NB4 (cell line): ENCODE measurements at regions not wholly inside any gene's neighbourhood (a gene's known extent, or its start where the extent isn't known, plus 50 kb on each side); places are given as distances from the start of the nearest gene placed in this dataset.

Experiments used
- DNase-seq: peaks from one replicate; pipeline ENCODE4 v3.0.0; 2010; ENCODE audit warnings: low read depth
- H3K4me3 ChIP-seq: one replicate; pipeline ENCODE4 v1.5.1; 2011; ENCODE audit warnings: mild to moderate bottlenecking, low read depth, low read length, moderate library complexity
- CTCF ChIP-seq: IDR thresholded peaks from one replicate; pipeline ENCODE4 v1.5.1; 2012; ENCODE audit warnings: low read depth, low read length
- MYC ChIP-seq: IDR thresholded peaks from 2 replicates; pipeline ENCODE4 v1.6.1; 2011; ENCODE audit warnings: low read depth, low read length
- POLR2A ChIP-seq: IDR thresholded peaks from 2 replicates; pipeline ENCODE4 v1.6.1; 2011; ENCODE audit warnings: mild to moderate bottlenecking; ENCODE audit not compliant: insufficient read length; ENCODE audit errors: extremely low read depth
- TF ChIP-seq, protein P1 (sequence below): IDR thresholded peaks from 2 replicates; pipeline ENCODE4 v1.6.1; 2011; ENCODE audit warnings: low read depth, low read length

GRCh38 chr20:22819784-22820183, 215.3 kb upstream of the SSTR4 start:
- DNase-seq: no peak

DNA sequence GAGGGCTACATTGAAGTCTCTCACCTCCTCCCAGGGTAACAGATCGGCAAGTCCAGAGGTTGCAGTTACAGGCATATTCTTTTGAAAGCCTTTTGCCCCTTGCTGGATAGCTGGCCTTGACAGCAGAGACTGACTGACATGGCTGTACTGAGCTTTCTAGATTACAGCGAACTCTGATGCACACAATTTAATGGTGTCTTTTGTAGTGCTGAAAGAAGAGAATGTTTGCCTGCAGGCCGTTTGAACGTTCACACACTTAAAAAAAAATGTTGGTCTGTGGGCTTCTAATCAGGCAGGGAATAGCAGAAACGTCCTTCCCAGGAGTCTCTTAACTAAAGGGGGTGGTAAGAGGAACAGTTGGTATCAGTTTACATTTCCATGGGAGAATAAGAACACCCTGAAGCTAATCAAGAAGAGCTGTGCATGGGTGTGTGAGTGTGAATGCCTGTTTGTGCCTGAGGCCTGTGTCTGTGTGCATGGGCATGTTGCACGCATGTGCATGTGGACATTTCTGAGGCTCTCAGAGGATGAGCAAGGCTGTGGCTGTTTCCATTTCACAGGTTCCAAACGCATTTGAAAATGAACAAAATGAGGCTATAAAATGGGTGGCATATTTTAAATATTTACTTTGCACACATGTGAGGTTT, 213.9 kb upstream of the SSTR4 start:
- TF ChIP-seq, protein P1, sequence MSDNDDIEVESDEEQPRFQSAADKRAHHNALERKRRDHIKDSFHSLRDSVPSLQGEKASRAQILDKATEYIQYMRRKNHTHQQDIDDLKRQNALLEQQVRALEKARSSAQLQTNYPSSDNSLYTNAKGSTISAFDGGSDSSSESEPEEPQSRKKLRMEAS: no peak
- TF ChIP-seq MYC (no peak), POLR2A (no peak), CTCF (no peak)
- H3K4me3 ChIP-seq: no peak overlapping the region
- no peak for DNase-seq

More at GRCh38 chr20:22819784-22820183, 215.3 kb upstream of the SSTR4 start:
- TF ChIP-seq CTCF (no peak), POLR2A (no peak), MYC (no peak)
- no peak overlapping the region for H3K4me3 ChIP-seq

- no peak for DNase-seq
- H3K4me3 ChIP-seq: no peak overlapping the region
- TF ChIP-seq CTCF (no peak), POLR2A (no peak), MYC (no peak)
- TF ChIP-seq, protein P1: no peak
Observed at GRCh38 chr20:22821796-22822195, 213.3 kb upstream of the SSTR4 start.

GRCh38 chr20:22823119-22823518, 212.0 kb upstream of the SSTR4 start:
- H3K4me3 ChIP-seq: no peak overlapping the region
- no peak for DNase-seq
- TF ChIP-seq MYC: no peak
- TF ChIP-seq POLR2A: no peak
- TF ChIP-seq CTCF: no peak
- TF ChIP-seq, protein P1: no peak

DNA sequence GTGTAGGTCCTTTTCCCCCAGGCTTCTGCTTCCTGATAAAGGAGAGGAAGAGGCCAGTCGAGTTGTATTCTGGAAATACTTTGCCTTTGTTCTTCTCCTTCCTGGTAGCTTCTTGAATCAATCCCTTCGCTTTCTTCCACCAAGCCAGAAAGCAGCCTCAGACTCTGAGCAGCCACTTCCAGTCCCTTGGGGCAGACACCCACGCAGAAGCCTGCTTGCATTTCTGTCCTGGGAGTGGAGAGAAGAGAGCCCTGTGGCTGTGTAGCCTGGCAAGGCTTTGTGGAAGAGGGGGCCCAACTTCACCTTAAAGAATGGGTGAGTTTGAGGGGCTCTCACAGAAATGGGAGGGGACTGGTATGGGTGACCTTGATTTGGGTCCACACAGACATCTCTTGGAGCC, 211.0 kb upstream of the SSTR4 start:
- no peak overlapping the region for H3K4me3 ChIP-seq
- no peak for DNase-seq
- TF ChIP-seq MYC (no peak), POLR2A (no peak), CTCF (no peak)
- TF ChIP-seq, protein P1: no peak

GRCh38 chr20:22825076-22825475, 210.0 kb upstream of the SSTR4 start:
- no peak for TF ChIP-seq CTCF
- no peak for TF ChIP-seq MYC
- TF ChIP-seq POLR2A: no peak
- TF ChIP-seq, protein P1: no peak
- no peak overlapping the region for H3K4me3 ChIP-seq
- DNase-seq: no peak
